HEK293T (cell line): ENCODE measurements at regions not wholly inside any gene's neighbourhood (a gene's known extent, or its start where the extent isn't known, plus 50 kb on each side); places are given as distances from the start of the nearest gene placed in this dataset.

Experiments used
- CTBP1 ChIP-seq: fragments of 450-650 bp; IDR thresholded peaks from 2 replicates; pipeline ENCODE4 v1.6.1; 2016; ENCODE audit warnings: borderline replicate concordance
- ELF4 ChIP-seq: fragments of 450-650 bp; IDR thresholded peaks from 2 replicates; pipeline ENCODE4 v1.6.1; 2017; ENCODE audit warnings: antibody characterized with exemption
- FOXA1 ChIP-seq: fragments of 450-650 bp; IDR thresholded peaks from 2 replicates; pipeline ENCODE4 v1.6.1; 2016; ENCODE audit warnings: mild to moderate bottlenecking
- FOXM1 ChIP-seq: fragments of 450-650 bp; IDR thresholded peaks from 2 replicates; pipeline ENCODE4 v1.6.1; 2017; ENCODE audit warnings: mild to moderate bottlenecking, borderline replicate concordance
- NFRKB ChIP-seq: fragments of 450-650 bp; IDR thresholded peaks from 2 replicates; pipeline ENCODE4 v1.6.1; 2016; ENCODE audit warnings: mild to moderate bottlenecking, moderate library complexity
- SP1 ChIP-seq: fragments of 450-650 bp; IDR thresholded peaks from 2 replicates; pipeline ENCODE4 v1.6.1; 2017
- SUZ12 ChIP-seq: fragments of 450-650 bp; IDR thresholded peaks from 2 replicates; pipeline ENCODE4 v1.6.1; 2016; ENCODE audit warnings: mild to moderate bottlenecking
- TARDBP ChIP-seq: fragments of 450-650 bp; IDR thresholded peaks from 2 replicates; pipeline ENCODE4 v1.6.1; 2016

DNA sequence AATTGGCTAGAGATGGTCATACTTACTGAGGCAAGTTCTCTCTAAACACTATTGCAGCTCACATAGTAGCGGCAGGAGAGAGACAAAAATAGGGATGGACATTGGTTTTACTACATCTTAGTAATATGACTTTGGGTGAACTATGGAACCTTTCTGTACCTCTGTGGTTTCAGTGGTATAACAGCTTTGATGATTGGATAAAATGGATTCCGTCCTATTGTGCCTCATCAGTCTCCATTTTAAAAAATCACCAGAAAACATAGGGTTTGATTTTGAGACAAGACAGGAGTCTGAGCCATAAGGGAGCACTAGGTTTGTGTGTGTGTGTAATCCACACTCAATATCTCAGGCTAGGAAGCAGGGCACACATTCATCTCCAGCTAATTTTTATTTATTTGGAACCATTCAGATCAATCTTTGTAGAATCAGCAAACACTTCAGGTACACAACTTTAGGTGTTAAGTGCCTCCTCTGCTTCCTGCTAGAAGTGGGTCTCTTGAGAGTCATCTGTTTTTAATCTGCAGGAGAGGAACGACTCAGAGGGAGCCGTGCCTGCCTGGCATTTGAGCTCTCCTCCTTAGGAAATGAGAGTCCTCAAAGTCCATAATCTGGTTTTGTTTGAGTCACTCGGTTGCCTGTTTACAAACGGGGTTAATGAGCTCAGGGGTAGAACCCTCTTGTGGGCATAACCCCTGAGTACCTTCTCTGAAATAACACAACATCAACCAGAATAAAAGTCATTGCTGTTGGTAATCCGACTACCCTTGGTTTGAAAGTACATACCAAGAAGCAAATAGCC, 238.5 kb upstream of the BOD1L1 start:
- TF ChIP-seq NFRKB = no peak
- no peak for TF ChIP-seq SUZ12
- TF ChIP-seq CTBP1 = no peak
- TF ChIP-seq SP1 = no peak
- no peak for TF ChIP-seq ELF4
- no peak for TF ChIP-seq TARDBP
- no peak for TF ChIP-seq FOXM1
- no peak for TF ChIP-seq FOXA1
